Mucosa of descending colon (tissue), 3 donors: ENCODE measurements at regions not wholly inside any gene's neighbourhood (a gene's known extent, or its start where the extent isn't known, plus 50 kb on each side); places are given as distances from the start of the nearest gene placed in this dataset.

Experiments
- ATAC-seq: fragments of 200-7000 bp; cut with Tn5 transposase; one replicate; pipeline ENCODE4 v1.9.1; 2020; ENCODE audit warnings: mild to moderate bottlenecking, moderate library complexity
- DNase-seq, 3 donors: peaks; one replicate each; pipeline ENCODE4 v3.0.0-alpha.2; 2020
- H3K36me3 ChIP-seq: fragments of 200-600 bp; one replicate; pipeline ENCODE4 v1.8.0; 2021; ENCODE audit warnings: low read depth, mild to moderate bottlenecking
- H3K4me1 ChIP-seq: fragments of 200-600 bp; one replicate; pipeline ENCODE4 v1.8.0; 2021; ENCODE audit warnings: low read depth, mild to moderate bottlenecking
- H3K4me3 ChIP-seq: fragments of 200-600 bp; one replicate; pipeline ENCODE4 v1.8.0; 2021; ENCODE audit warnings: mild to moderate bottlenecking
- H3K9me3 ChIP-seq: fragments of 200-600 bp; one replicate; pipeline ENCODE4 v1.8.0; 2021; ENCODE audit warnings: mild to moderate bottlenecking
- intact Hi-C, 2 donors: fragments of 100-400 bp; cut with DNase I in 1 of 2; cut with micrococcal nuclease in 1 of 2; formaldehyde crosslinking; loops; one replicate each; pipeline versions ENCODE4 v1.11.0 to v1.11.1; 2022; cut with DNase I, micrococcal nuclease
- TF ChIP-seq, protein P1 (sequence below): fragments of 200-600 bp; IDR thresholded peaks from one replicate; pipeline ENCODE4 v1.8.0; 2022; ENCODE audit warnings: antibody characterized with exemption, mild to moderate bottlenecking
- donor health status: DM: no; HTN: no; CAD: no; lungs with moderate emphysema.
- donor health status: DM: no; HTN: no; CAD: no.
- donor health status: DM: no; HTN: yes; CAD: no.

GRCh38 chr10:28118985-28119628, 120.2 kb upstream of the ODAD2 start:
- TF ChIP-seq, protein P1, sequence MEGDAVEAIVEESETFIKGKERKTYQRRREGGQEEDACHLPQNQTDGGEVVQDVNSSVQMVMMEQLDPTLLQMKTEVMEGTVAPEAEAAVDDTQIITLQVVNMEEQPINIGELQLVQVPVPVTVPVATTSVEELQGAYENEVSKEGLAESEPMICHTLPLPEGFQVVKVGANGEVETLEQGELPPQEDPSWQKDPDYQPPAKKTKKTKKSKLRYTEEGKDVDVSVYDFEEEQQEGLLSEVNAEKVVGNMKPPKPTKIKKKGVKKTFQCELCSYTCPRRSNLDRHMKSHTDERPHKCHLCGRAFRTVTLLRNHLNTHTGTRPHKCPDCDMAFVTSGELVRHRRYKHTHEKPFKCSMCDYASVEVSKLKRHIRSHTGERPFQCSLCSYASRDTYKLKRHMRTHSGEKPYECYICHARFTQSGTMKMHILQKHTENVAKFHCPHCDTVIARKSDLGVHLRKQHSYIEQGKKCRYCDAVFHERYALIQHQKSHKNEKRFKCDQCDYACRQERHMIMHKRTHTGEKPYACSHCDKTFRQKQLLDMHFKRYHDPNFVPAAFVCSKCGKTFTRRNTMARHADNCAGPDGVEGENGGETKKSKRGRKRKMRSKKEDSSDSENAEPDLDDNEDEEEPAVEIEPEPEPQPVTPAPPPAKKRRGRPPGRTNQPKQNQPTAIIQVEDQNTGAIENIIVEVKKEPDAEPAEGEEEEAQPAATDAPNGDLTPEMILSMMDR, result no peak
- intact Hi-C loops, result no loop called here
- no peak for ATAC-seq
- H3K9me3 ChIP-seq, result no peaks in the 10 kb centered on the region
- H3K4me3 ChIP-seq, result no peak overlapping the region
- no peak for DNase-seq
- no peaks in the 10 kb centered on the region for H3K36me3 ChIP-seq
- H3K4me1 ChIP-seq, result no peaks in the 10 kb centered on the region

DNA sequence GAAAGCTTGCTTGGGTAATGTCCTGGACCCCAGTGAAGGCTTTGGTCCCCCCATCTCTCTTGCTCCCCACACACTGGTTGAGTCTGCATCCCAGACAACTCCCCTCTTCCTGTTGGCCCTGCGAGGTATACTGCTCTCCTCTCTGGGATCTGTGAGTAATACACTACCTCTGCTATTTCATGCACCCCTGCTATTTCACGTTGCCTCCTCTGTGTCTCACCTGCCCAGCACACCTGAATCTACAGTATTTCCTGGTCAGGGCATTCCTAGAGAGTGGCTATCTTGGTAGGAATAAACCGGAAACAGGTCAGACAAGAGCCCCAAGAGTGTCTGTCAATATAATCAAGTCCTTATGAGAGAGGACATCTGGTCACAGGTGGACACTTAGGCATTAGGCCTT, 114.3 kb upstream of the ODAD2 start:
- Histone ChIP-seq H3K4me3 (no peak overlapping the region), H3K4me1 (no peaks in the 10 kb centered on the region), H3K9me3 (no peaks in the 10 kb centered on the region), H3K36me3 (no peaks in the 10 kb centered on the region)
- no peak for DNase-seq
- intact Hi-C loops, result no loop called here
- no peak for ATAC-seq
- TF ChIP-seq, protein P1, result no peak

- H3K36me3 ChIP-seq, result no peaks in the 10 kb centered on the region
- intact Hi-C loops, result no loop called here
- H3K4me1 ChIP-seq, result no peaks in the 10 kb centered on the region
- DNase-seq (no peak), ATAC-seq (no peak)
- TF ChIP-seq, protein P1, result no peak
- no peak overlapping the region for H3K4me3 ChIP-seq
- H3K9me3 ChIP-seq, result no peaks in the 10 kb centered on the region
These were observed 112.8 kb upstream of the ODAD2 start for GRCh38 chr10:28111712-28112111.

GRCh38 chr10:28105561-28105960, 106.7 kb upstream of the ODAD2 start:
- ATAC-seq, result no peak
- Histone ChIP-seq H3K36me3 (no peaks in the 10 kb centered on the region), H3K4me1 (no peaks in the 10 kb centered on the region), H3K9me3 (no peaks in the 10 kb centered on the region), H3K4me3 (no peak overlapping the region)
- intact Hi-C loops, result no loop called here
- DNase-seq, result no peak
- TF ChIP-seq, protein P1, result no peak

DNA sequence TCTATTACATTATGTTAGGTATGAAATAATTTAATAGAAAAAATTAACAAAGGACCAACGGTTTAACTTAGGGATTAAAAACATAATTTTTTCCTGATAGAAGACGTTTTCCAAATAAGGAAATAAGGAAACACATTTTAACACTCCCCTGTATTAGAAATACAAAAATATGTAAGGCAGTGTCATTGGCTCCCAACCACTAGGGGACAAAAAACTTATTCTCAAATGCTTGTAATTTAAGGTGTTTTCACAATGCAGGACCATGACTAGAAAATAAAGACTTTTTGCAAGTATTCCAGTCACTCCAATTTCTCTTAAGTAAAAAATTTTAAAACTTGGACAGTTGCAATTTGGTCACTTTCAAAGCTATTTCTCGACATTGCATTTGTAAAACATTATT, 98.8 kb upstream of the ODAD2 start:
- Histone ChIP-seq H3K4me1 (no peaks in the 10 kb centered on the region), H3K4me3 (no peak overlapping the region), H3K36me3 (no peaks in the 10 kb centered on the region), H3K9me3 (no peaks in the 10 kb centered on the region)
- intact Hi-C loops, result no loop called here
- ATAC-seq (no peak), DNase-seq (no peak)
- TF ChIP-seq, protein P1, result no peak
